Rectal smooth muscle tissue (tissue), 1 donor: ENCODE measurements at regions not wholly inside any gene's neighbourhood (a gene's known extent, or its start where the extent isn't known, plus 50 kb on each side); places are given as distances from the start of the nearest gene placed in this dataset.

Experiments
- H3K27ac ChIP-seq: one replicate; pipeline ENCODE4 v1.7.0; 2013; ENCODE audit warnings: low read depth, low read length, inconsistent platforms
- H3K27me3 ChIP-seq: one replicate; pipeline ENCODE4 v1.7.0; 2013; ENCODE audit warnings: low read length; ENCODE audit not compliant: control insufficient read depth, insufficient read depth
- H3K36me3 ChIP-seq: one replicate; pipeline ENCODE4 v1.7.0; 2013; ENCODE audit warnings: low read length; ENCODE audit not compliant: control insufficient read depth, insufficient read depth
- H3K4me1 ChIP-seq: one replicate; pipeline ENCODE4 v1.7.0; 2013; ENCODE audit warnings: low read length; ENCODE audit not compliant: control insufficient read depth, insufficient read depth
- H3K4me3 ChIP-seq: one replicate; pipeline ENCODE4 v1.7.0; 2013; ENCODE audit warnings: low read length
- H3K9ac ChIP-seq: one replicate; pipeline ENCODE4 v1.7.0; 2013; ENCODE audit warnings: low read length

- Histone ChIP-seq H3K27ac (no peak overlapping the region), H3K9ac (no peak overlapping the region), H3K36me3 (no peaks in the 10 kb centered on the region), H3K27me3 (no peaks in the 10 kb centered on the region), H3K4me1 (no peaks in the 10 kb centered on the region), H3K4me3 (no peak overlapping the region)
These were observed 313.7 kb upstream of the SMIM31 start for GRCh38 chr4:164440199-164440598.

- no peaks in the 10 kb centered on the region for H3K4me1 ChIP-seq
- H3K36me3 ChIP-seq = no peaks in the 10 kb centered on the region
- H3K9ac ChIP-seq = no peak overlapping the region
- no peak overlapping the region for H3K27ac ChIP-seq
- H3K4me3 ChIP-seq = no peak overlapping the region
- H3K27me3 ChIP-seq = no peaks in the 10 kb centered on the region
These were observed 312.8 kb upstream of the SMIM31 start for GRCh38 chr4:164441109-164441508.

- no peak overlapping the region for H3K27ac ChIP-seq
- no peak overlapping the region for H3K4me3 ChIP-seq
- no peak overlapping the region for H3K9ac ChIP-seq
- no peaks in the 10 kb centered on the region for H3K4me1 ChIP-seq
- no peaks in the 10 kb centered on the region for H3K27me3 ChIP-seq
- H3K36me3 ChIP-seq = no peaks in the 10 kb centered on the region
These were observed 311.8 kb upstream of the SMIM31 start for GRCh38 chr4:164442180-164442579.

- Histone ChIP-seq H3K4me1 (no peaks in the 10 kb centered on the region), H3K36me3 (no peaks in the 10 kb centered on the region), H3K27me3 (no peaks in the 10 kb centered on the region), H3K9ac (no peak overlapping the region), H3K4me3 (no peak overlapping the region), H3K27ac (no peak overlapping the region)
These were observed 307.4 kb upstream of the SMIM31 start for GRCh38 chr4:164446516-164446915.

GRCh38 chr4:164461901-164462300 is 292.0 kb upstream of the SMIM31 start:
- Histone ChIP-seq H3K4me3 (no peak overlapping the region), H3K9ac (no peak overlapping the region), H3K4me1 (no peaks in the 10 kb centered on the region), H3K27me3 (no peaks in the 10 kb centered on the region), H3K27ac (no peak overlapping the region), H3K36me3 (no peaks in the 10 kb centered on the region)

GRCh38 chr4:164462471-164462870 is 291.5 kb upstream of the SMIM31 start:
- H3K27me3 ChIP-seq = no peaks in the 10 kb centered on the region
- no peak overlapping the region for H3K4me3 ChIP-seq

GRCh38 chr4:164464313-164464712 is 289.6 kb upstream of the SMIM31 start:
- Histone ChIP-seq H3K4me1 (no peaks in the 10 kb centered on the region), H3K27me3 (no peaks in the 10 kb centered on the region), H3K27ac (no peak overlapping the region), H3K9ac (no peak overlapping the region), H3K36me3 (no peaks in the 10 kb centered on the region), H3K4me3 (no peak overlapping the region)

More at GRCh38 chr4:164462471-164462870, 291.5 kb upstream of the SMIM31 start:
- H3K36me3 ChIP-seq = no peaks in the 10 kb centered on the region
- H3K27ac ChIP-seq = no peak overlapping the region
- H3K4me1 ChIP-seq = no peaks in the 10 kb centered on the region
- H3K9ac ChIP-seq = no peak overlapping the region

- Histone ChIP-seq H3K27me3 (no peaks in the 10 kb centered on the region), H3K27ac (no peak overlapping the region), H3K4me3 (no peak overlapping the region), H3K4me1 (no peaks in the 10 kb centered on the region), H3K9ac (no peak overlapping the region), H3K36me3 (no peaks in the 10 kb centered on the region)
These were observed 286.4 kb upstream of the SMIM31 start for GRCh38 chr4:164467493-164467892.

- H3K27ac ChIP-seq = no peak overlapping the region
- no peak overlapping the region for H3K4me3 ChIP-seq
- H3K36me3 ChIP-seq = no peaks in the 10 kb centered on the region
- no peak overlapping the region for H3K9ac ChIP-seq
- peaks cover 3% of the 10 kb centered on the region for H3K4me1 ChIP-seq
- no peaks in the 10 kb centered on the region for H3K27me3 ChIP-seq
These were observed 272.4 kb upstream of the SMIM31 start for GRCh38 chr4:164481306-164482091.

GRCh38 chr4:164482092-164482404 is 271.9 kb upstream of the SMIM31 start:
- Histone ChIP-seq H3K4me3 (no peak overlapping the region), H3K4me1 (peaks cover 3% of the 10 kb centered on the region), H3K9ac (no peak overlapping the region), H3K27ac (no peak overlapping the region), H3K36me3 (no peaks in the 10 kb centered on the region), H3K27me3 (no peaks in the 10 kb centered on the region)

GRCh38 chr4:164482758-164483157 is 271.2 kb upstream of the SMIM31 start:
- H3K4me3 ChIP-seq = no peak overlapping the region
- H3K27ac ChIP-seq = no peak overlapping the region
- H3K9ac ChIP-seq = no peak overlapping the region
- H3K36me3 ChIP-seq = no peaks in the 10 kb centered on the region
- H3K4me1 ChIP-seq = peaks cover 3% of the 10 kb centered on the region
- no peaks in the 10 kb centered on the region for H3K27me3 ChIP-seq

GRCh38 chr4:164483711-164484110 is 270.2 kb upstream of the SMIM31 start:
- Histone ChIP-seq H3K27me3 (no peaks in the 10 kb centered on the region), H3K36me3 (no peaks in the 10 kb centered on the region), H3K9ac (no peak overlapping the region), H3K4me3 (no peak overlapping the region), H3K4me1 (peaks cover 3% of the 10 kb centered on the region), H3K27ac (no peak overlapping the region)

GRCh38 chr4:164484551-164484950 is 269.4 kb upstream of the SMIM31 start:
- no peak overlapping the region for H3K9ac ChIP-seq
- no peaks in the 10 kb centered on the region for H3K36me3 ChIP-seq
- H3K27ac ChIP-seq = no peak overlapping the region
- H3K4me3 ChIP-seq = no peak overlapping the region
- H3K27me3 ChIP-seq = no peaks in the 10 kb centered on the region
- peaks cover 3% of the 10 kb centered on the region for H3K4me1 ChIP-seq
